RWPE2 (cell line): ENCODE measurements at regions not wholly inside any gene's neighbourhood (a gene's known extent, or its start where the extent isn't known, plus 50 kb on each side); places are given as distances from the start of the nearest gene placed in this dataset.

ENCODE experiments used
- ATAC-seq: fragments of 200-7000 bp; cut with Tn5 transposase; 3 replicates; pipeline ENCODE4 v1.9.1; 2021; ENCODE audit warnings: low read depth
- DNase-seq: peaks from one replicate; pipeline ENCODE4 v3.0.0-alpha.2; 2020; ENCODE audit warnings: low spot score
- H3K27ac ChIP-seq: fragments of 450-650 bp; 2 replicates; pipeline ENCODE4 v1.5.1; 2017; ENCODE audit warnings: mild to moderate bottlenecking; ENCODE audit not compliant: poor library complexity, severe bottlenecking
- H3K27me3 ChIP-seq: fragments of 250-450 bp; sonication (Bioruptor Pico); 2 replicates; pipeline ENCODE4 v1.5.1; 2021; ENCODE audit warnings: mild to moderate bottlenecking, moderate library complexity; ENCODE audit not compliant: insufficient read depth, poor library complexity, severe bottlenecking
- H3K36me3 ChIP-seq: fragments of 250-450 bp; sonication (Bioruptor Pico); 2 replicates; pipeline ENCODE4 v1.5.1; 2020; ENCODE audit warnings: low read depth, mild to moderate bottlenecking, moderate library complexity
- H3K4me1 ChIP-seq: fragments of 250-450 bp; sonication (Bioruptor Pico); 2 replicates; pipeline ENCODE4 v1.5.1; 2021; ENCODE audit warnings: mild to moderate bottlenecking, moderate library complexity; ENCODE audit not compliant: insufficient read depth, poor library complexity, severe bottlenecking
- H3K4me3 ChIP-seq: fragments of 250-450 bp; sonication (Bioruptor Pico); 2 replicates; pipeline ENCODE4 v1.5.1; 2021; ENCODE audit warnings: mild to moderate bottlenecking, moderate library complexity; ENCODE audit not compliant: severe bottlenecking
- H3K9me3 ChIP-seq: fragments of 250-450 bp; sonication (Bioruptor Pico); 2 replicates; pipeline ENCODE4 v1.5.1; 2021; ENCODE audit warnings: mild to moderate bottlenecking, moderate library complexity; ENCODE audit not compliant: severe bottlenecking
- CTCF ChIP-seq: fragments of 450-650 bp; IDR thresholded peaks from one replicate; pipeline ENCODE4 v1.5.1; 2017; ENCODE audit warnings: mild to moderate bottlenecking, moderate library complexity; ENCODE audit not compliant: poor library complexity, severe bottlenecking

- no peaks in the 10 kb centered on the region for H3K9me3 ChIP-seq
- H3K4me3 ChIP-seq: no peak overlapping the region
- no peak overlapping the region for H3K27ac ChIP-seq
- H3K4me1 ChIP-seq: no peaks in the 10 kb centered on the region
- no peaks in the 10 kb centered on the region for H3K36me3 ChIP-seq
- no peak for ATAC-seq
- TF ChIP-seq CTCF: no peak
- no peak for DNase-seq
- H3K27me3 ChIP-seq: peaks cover under 1% of the 10 kb centered on the region
Measured at GRCh38 chr16:51682905-51683304, 531.8 kb upstream of the SALL1 start.

- no peak for DNase-seq
- H3K4me3 ChIP-seq: no peak overlapping the region
- peaks cover 22% of the 10 kb centered on the region for H3K27me3 ChIP-seq
- no peak overlapping the region for H3K27ac ChIP-seq
- no peaks in the 10 kb centered on the region for H3K36me3 ChIP-seq
- TF ChIP-seq CTCF: no peak
- H3K9me3 ChIP-seq: no peaks in the 10 kb centered on the region
- no peak for ATAC-seq
- H3K4me1 ChIP-seq: no peaks in the 10 kb centered on the region
Measured at GRCh38 chr16:51674615-51675014, 523.5 kb upstream of the SALL1 start.

- H3K27ac ChIP-seq: no peak overlapping the region
- no peak overlapping the region for H3K4me3 ChIP-seq
- H3K9me3 ChIP-seq: no peaks in the 10 kb centered on the region
- peaks cover 19% of the 10 kb centered on the region for H3K27me3 ChIP-seq
- no peak for DNase-seq
- no peak for TF ChIP-seq CTCF
- no peaks in the 10 kb centered on the region for H3K4me1 ChIP-seq
- ATAC-seq: no peak
- no peaks in the 10 kb centered on the region for H3K36me3 ChIP-seq
Measured at GRCh38 chr16:51670527-51670926, 519.5 kb upstream of the SALL1 start.

- DNase-seq: no peak
- H3K9me3 ChIP-seq: no peaks in the 10 kb centered on the region
- H3K36me3 ChIP-seq: no peaks in the 10 kb centered on the region
- no peak overlapping the region for H3K4me3 ChIP-seq
- H3K27me3 ChIP-seq: peaks cover 18% of the 10 kb centered on the region
- no peak for ATAC-seq
- no peaks in the 10 kb centered on the region for H3K4me1 ChIP-seq
- no peak for TF ChIP-seq CTCF
- no peak overlapping the region for H3K27ac ChIP-seq
Measured at GRCh38 chr16:51666821-51667220, 515.8 kb upstream of the SALL1 start.

- Histone ChIP-seq H3K36me3 (no peaks in the 10 kb centered on the region), H3K4me3 (no peak overlapping the region), H3K9me3 (no peaks in the 10 kb centered on the region), H3K27me3 (peaks cover 25% of the 10 kb centered on the region), H3K27ac (no peak overlapping the region), H3K4me1 (no peaks in the 10 kb centered on the region)
- no peak for TF ChIP-seq CTCF
- ATAC-seq (no peak), DNase-seq (no peak)
Measured at GRCh38 chr16:51666074-51666473, 515.0 kb upstream of the SALL1 start.
